ENCODE measurements at regions not wholly inside any gene's neighbourhood (a gene's known extent, or its start where the extent isn't known, plus 50 kb on each side); places are given as distances from the start of the nearest gene placed in this dataset.

- TF ChIP-seq EP300 (IDR thresholded peaks at IDR 0.05; ENCODE audit: borderline replicate concordance) (no peak), REST (IDR thresholded peaks at IDR 0.05; ENCODE audit: low read depth) (no peak), MAX (IDR thresholded peaks at IDR 0.05) (no peak), TCF12 (IDR thresholded peaks at IDR 0.05; ENCODE audit: low read depth) (no peak)
These were observed 105.2 kb downstream of the UCHL1 start for GRCh38 chr4:41361794-41362526.
